EH (cell line): ENCODE measurements at regions not wholly inside any gene's neighbourhood (a gene's known extent, or its start where the extent isn't known, plus 50 kb on each side); places are given as distances from the start of the nearest gene placed in this dataset.
"Not testable (repeated sequence)": the region's sequence is repeated elsewhere in the genome, so short reads cannot be mapped to it uniquely, and the experiment has no call there.

ENCODE experiments used
- DNase-seq: peaks from one replicate; pipeline ENCODE4 v3.0.0-alpha.2; 2015; ENCODE audit warnings: low read depth

DNA sequence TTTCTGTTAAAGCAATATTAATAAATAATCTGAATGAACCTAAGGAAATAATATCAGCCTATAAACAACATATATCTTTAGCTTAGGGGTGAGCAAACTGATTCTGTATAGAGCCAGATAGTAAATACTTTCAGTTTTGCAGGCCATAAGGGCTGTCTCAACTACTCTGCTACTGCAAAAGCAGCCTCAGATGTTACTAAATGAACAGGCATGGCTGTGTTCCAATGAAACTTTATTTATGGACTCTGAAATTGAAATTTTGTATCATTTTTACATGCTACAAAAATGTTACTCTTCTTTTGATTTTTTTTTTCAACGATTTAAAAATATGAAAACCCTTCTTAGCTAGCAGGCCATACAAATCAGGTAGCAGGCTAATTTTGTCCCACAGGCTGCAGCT is 212.8 kb upstream of the PRICKLE2 start:
- no peak for DNase-seq

DNA sequence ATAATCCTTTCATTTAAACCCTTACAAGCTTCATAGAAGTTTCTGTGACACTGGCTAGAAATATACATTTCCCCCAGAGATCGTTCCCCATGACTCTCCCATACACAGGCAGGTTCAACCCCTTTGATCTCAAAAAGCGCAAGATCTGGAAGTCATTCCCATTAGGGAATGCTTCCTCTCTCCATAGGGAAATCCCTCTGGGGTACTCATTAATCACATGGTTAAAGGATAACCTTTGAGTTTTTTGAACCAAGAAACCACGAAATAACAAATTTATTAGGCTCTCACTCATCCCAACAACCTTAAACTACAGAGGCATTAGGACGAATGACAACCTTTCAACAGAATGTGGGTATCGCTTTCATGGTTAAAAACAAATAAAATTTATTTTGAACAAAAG is 211.9 kb upstream of the PRICKLE2 start:
- no peak for DNase-seq

- not testable (repeated sequence) for DNase-seq
Observed at GRCh38 chr3:64435023-64435422, 209.8 kb upstream of the PRICKLE2 start.

DNA sequence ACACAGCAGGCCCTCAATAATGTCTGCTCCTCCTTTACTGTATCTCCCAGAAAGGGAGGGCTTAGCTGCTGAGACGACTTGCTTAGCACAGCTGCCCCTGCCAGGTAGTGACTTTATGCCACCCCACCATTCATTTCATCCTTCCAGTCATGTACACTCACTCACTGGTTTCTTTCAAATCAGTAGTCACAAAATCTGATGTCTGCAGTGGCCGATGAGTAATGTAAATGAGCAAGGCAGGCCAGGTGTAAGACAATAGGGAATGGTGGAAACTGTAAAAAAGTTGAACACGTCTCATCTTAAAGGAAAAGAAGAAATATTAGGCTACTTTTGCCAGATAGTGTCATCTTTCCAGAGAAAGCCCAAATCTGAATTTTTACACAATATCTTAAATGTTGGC is 207.6 kb upstream of the PRICKLE2 start:
- no peak for DNase-seq

GRCh38 chr3:64431526-64432091 is 206.3 kb upstream of the PRICKLE2 start:
- DNase-seq, result no peak

GRCh38 chr3:64427671-64428070 is 202.4 kb upstream of the PRICKLE2 start:
- no peak for DNase-seq

DNA sequence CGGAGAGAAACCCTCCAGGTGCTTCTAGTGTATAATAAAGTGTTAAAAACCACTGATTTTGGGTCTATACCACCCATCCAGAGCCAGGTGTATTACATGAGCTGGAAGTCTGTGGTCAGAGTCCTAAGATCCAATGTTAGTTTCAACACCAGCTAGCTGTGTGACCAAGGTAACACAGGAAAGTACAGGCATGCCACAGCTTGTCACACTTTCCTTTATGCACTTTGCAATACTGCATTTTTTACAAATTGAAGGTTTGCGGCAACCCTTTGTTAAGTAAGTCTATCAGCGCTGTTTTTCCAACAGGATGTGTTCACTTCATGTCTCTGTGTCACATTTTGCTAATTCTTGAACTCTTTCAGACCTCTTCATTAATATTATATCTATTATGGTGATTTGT is 201.3 kb upstream of the PRICKLE2 start:
- DNase-seq, result no peak

GRCh38 chr3:64422932-64423331 is 197.7 kb upstream of the PRICKLE2 start:
- DNase-seq, result no peak

DNA sequence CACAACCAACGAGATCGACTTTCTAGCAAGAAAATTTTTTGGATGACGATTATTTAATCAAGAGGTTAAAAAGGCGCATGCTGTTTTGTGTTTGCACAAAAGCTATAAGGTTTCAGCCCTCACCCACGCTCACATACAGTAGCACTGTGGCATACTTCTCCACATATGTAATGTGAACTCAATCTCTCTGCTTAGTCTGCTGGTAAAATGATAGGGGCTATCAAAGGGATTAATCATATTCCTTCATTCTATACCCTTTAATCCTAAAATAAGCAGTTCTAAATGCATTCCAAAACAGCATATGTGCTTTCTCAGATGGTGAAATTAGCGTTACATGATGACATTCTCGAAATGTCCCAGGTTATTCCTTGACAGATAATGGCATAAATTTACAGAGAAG is 196.9 kb upstream of the PRICKLE2 start:
- no peak for DNase-seq

DNA sequence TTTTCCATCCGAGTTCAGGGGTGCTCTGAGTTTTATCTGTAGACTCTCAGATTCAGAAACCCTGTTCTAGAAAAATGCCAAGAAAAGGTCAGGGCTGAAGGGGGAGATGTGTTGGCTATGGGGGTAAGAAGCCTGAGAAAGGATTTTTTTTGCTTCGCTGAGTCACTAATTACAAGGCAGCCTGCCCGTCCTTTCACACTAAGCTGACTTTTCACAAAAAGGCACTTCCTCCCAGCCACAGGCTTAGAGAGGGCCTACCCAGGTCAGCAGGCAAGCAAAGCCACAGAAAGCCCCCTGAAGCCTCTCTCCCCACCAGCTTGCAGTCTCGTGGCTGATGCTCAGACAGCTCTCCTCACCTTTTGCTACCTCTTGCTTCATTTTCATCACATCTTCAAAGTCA is 192.6 kb upstream of the PRICKLE2 start:
- DNase-seq, result peak; percentile 73

- no peak for DNase-seq
Observed at GRCh38 chr3:64414043-64414442, 188.8 kb upstream of the PRICKLE2 start.

DNA sequence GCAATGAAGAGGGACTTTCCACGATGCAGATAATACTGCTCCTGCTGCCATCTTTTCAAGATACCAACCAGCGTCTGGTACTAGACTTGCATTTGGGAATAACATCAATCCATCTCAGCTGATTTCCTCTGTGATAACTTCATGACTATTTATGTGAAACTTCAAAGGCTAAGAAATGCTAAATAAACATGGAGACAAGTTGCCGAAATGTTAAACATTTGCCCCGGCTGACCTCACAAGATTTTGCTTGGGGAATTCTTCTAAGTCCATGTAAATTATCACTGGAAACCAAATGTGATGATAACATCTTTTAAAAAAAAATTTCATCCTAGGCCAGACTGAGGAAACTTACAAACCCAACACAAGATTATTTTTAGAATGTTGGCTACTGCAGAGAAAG is 185.8 kb upstream of the PRICKLE2 start:
- DNase-seq, result peak; percentile 34

GRCh38 chr3:64410226-64410625 is 185.0 kb upstream of the PRICKLE2 start:
- DNase-seq, result no peak

- DNase-seq, result peak; percentile 35
Observed at GRCh38 chr3:64408770-64409169, 183.5 kb upstream of the PRICKLE2 start.

DNA sequence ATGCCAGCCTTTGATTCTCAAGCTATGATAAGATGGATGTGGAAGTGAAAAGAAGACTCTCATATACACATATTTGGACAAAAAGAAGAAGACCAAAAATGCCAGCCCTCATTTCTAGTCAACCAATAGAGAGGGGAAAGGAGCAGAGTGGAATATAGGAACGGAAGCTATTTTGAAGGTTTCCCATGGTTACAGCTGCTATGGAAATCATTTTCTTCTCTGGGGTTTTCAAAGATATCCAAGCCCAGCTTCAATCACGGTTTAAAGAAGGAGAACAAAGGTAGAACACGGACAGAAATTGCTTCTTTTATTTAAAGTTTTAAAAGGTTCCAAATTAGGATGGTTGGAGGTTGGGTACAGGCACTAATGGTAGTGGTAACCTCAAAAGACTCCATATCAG is 181.0 kb upstream of the PRICKLE2 start:
- DNase-seq, result no peak

- DNase-seq, result no peak
Observed at GRCh38 chr3:64405211-64405835, 180.1 kb upstream of the PRICKLE2 start.

DNA sequence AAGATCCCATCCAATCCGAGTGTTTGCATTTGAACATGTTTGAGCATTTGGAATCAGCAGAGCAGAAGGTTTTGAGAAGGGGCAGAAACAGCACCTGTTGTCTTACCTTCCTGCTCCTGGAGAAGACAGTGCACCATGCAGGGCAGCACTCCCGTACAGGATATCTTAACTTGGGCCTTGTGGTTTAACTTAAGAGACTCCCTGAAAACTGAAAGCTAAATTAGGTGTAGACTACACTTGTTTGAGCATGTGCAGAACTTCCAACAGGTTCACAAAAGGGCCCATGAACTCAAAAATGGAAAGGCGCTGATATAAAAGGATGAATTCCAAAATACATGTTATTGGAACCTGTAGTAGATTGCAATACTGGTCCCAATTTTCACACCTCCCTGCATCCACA is 175.4 kb upstream of the PRICKLE2 start:
- no peak for DNase-seq

- peak; percentile 75 for DNase-seq
Observed at GRCh38 chr3:64399205-64399800, 174.0 kb upstream of the PRICKLE2 start.

DNA sequence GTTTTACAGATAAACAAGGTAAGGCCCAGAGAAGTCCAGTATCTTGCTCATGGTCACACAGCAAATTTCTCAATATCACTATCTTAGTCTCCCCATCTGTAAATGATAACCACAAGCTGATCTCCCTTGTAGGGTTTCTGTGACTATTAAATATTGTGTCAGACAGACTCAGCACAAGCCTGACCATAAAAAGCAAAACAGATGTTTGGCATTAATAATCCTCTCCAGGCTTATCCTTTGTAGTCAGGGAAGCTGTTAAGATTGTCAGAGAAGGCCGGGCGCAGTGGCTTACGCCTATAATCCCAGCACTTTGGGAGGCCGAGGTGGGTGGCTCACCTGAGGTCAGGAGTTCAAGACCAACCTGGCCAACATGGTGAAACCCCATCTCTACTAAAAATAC is 173.2 kb upstream of the PRICKLE2 start:
- peak; percentile 70 for DNase-seq

DNA sequence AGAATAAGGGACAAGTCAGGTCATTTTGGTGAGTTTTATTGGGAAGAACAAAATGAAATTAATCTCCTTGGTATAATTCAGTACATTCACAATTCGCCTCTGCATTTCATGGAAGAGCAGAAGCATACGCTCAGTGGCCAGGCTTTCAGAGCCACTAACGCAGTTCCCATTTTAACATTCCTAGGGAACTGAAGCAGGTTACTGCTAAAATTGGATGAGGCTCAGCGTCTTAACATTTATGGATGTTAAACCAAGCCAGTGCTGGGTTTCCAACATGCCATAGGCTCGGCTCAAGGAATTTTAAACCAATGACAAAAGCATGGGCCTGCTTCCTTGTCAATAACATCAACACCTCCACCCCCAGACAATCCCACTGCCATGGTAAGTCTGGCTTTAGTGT is 172.7 kb upstream of the PRICKLE2 start:
- no peak for DNase-seq

DNA sequence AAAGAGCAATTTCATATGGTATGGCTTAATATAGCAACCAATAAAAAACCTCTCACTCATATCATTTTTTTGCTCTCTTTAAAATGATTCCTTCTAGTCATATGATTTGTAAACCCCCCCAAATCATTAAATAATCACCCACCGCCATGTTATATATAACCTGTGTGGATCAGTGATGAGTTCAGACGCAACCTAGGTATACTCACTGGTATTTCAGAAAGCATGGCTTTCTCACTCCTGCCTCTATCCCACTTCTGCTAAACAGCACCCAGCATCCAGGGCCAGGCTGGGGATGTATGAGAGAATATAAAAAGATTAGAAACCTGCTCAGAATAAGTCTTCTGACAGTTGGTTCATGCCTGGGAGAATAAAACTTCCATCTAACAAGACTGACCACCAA is 172.3 kb upstream of the PRICKLE2 start:
- no peak for DNase-seq

DNA sequence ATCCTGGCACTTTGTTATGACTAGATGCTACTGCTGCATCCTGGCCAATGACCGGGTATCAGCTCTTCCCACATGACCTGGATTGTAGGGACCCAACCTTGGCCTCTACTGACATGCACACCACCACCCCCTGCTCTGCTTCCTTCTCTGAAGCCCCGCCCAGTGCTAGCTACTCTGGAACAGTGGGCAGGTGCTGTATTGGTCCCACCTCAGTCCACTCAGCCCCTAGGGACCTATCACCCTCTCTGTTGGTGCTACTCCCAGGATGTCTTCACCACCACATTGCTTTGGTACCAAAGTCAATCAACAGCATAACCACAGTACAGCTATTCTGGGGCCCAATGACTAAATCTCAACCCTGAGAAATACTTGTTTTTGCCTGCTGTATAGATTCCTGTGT is 170.2 kb upstream of the PRICKLE2 start:
- no peak for DNase-seq

- no peak for DNase-seq
Observed at GRCh38 chr3:64393193-64393592, 167.9 kb upstream of the PRICKLE2 start.

GRCh38 chr3:64392001-64392400 is 166.7 kb upstream of the PRICKLE2 start:
- peak; percentile 49 for DNase-seq
